SK-N-SH treated with all-trans-retinoic acid at 6 μM for 48 hours (cell line): ENCODE measurements at regions not wholly inside any gene's neighbourhood (a gene's known extent, or its start where the extent isn't known, plus 50 kb on each side); places are given as distances from the start of the nearest gene placed in this dataset.

ENCODE experiments used
- ATAC-seq: fragments of 200-7000 bp; cut with Tn5 transposase; 3 replicates; pipeline ENCODE4 v1.9.1; 2020; ENCODE audit warnings: mild to moderate bottlenecking, moderate library complexity
- BACH2 ChIP-seq: fragments of 250-450 bp; sonication (Bioruptor Pico); IDR thresholded peaks from 2 replicates; pipeline ENCODE4 v1.9.0; 2021; ENCODE audit warnings: mild to moderate bottlenecking, borderline replicate concordance
- CSDC2 ChIP-seq: fragments of 250-450 bp; sonication (Bioruptor Pico); IDR thresholded peaks from 2 replicates; pipeline ENCODE4 v1.5.0; 2020; ENCODE audit warnings: mild to moderate bottlenecking, moderate library complexity
- GLIS3 ChIP-seq: fragments of 250-450 bp; sonication (Bioruptor Pico); IDR thresholded peaks from 2 replicates; pipeline ENCODE4 v1.5.0; 2020; ENCODE audit warnings: mild to moderate bottlenecking, moderate library complexity
- ISL1 ChIP-seq: fragments of 250-450 bp; sonication (Bioruptor Pico); IDR thresholded peaks from 2 replicates; pipeline ENCODE4 v2.1.2; 2022; ENCODE audit warnings: mild to moderate bottlenecking, moderate library complexity
- PPARA ChIP-seq: fragments of 250-450 bp; sonication (Bioruptor Pico); IDR thresholded peaks from 2 replicates; pipeline ENCODE4 v1.5.0; 2020; ENCODE audit warnings: mild to moderate bottlenecking, borderline replicate concordance
- RARB ChIP-seq: fragments of 250-450 bp; sonication (Bioruptor Pico); IDR thresholded peaks from 2 replicates; pipeline ENCODE4 v1.8.0; 2021; ENCODE audit warnings: mild to moderate bottlenecking, moderate library complexity
- SNAI2 ChIP-seq: fragments of 250-450 bp; sonication (Bioruptor Pico); IDR thresholded peaks from 2 replicates; pipeline ENCODE4 v1.5.0; 2020; ENCODE audit warnings: mild to moderate bottlenecking, moderate library complexity
- TCF4 ChIP-seq: fragments of 250-450 bp; sonication (Bioruptor Pico); IDR thresholded peaks from 2 replicates; pipeline ENCODE4 v1.8.0; 2021; ENCODE audit warnings: mild to moderate bottlenecking, moderate library complexity, borderline replicate concordance
- TOX ChIP-seq: fragments of 250-450 bp; sonication (Bioruptor Pico); IDR thresholded peaks from 2 replicates; pipeline ENCODE4 v1.8.0; 2021; ENCODE audit warnings: mild to moderate bottlenecking, moderate library complexity, borderline replicate concordance
- ZC3H10 ChIP-seq: fragments of 250-450 bp; sonication (Bioruptor Pico); IDR thresholded peaks from 2 replicates; pipeline ENCODE4 v1.5.1; 2021; ENCODE audit warnings: mild to moderate bottlenecking, moderate library complexity
- ZFP30 ChIP-seq: fragments of 450-650 bp; formaldehyde crosslinking; IDR thresholded peaks from 2 replicates; pipeline ENCODE4 v1.5.0; 2022; ENCODE audit warnings: mild to moderate bottlenecking, moderate library complexity
- ZNF565 ChIP-seq: fragments of 450-650 bp; formaldehyde crosslinking; conservative IDR thresholded peaks from 2 replicates; pipeline ENCODE4 v1.5.0; 2020; ENCODE audit warnings: low read depth, mild to moderate bottlenecking, moderate library complexity
- ZNF70 ChIP-seq: fragments of 450-650 bp; formaldehyde crosslinking; IDR thresholded peaks from 2 replicates; pipeline ENCODE4 v1.5.0; 2020; ENCODE audit warnings: mild to moderate bottlenecking, moderate library complexity
- ZNF8 ChIP-seq: fragments of 450-650 bp; formaldehyde crosslinking; IDR thresholded peaks from 2 replicates; pipeline ENCODE4 v1.5.0; 2020; ENCODE audit warnings: mild to moderate bottlenecking, moderate library complexity
- TF ChIP-seq, protein P1 (sequence below): fragments of 250-450 bp; sonication (Bioruptor Pico); IDR thresholded peaks from 2 replicates; pipeline ENCODE4 v1.5.1; 2021; ENCODE audit warnings: mild to moderate bottlenecking, moderate library complexity
- TF ChIP-seq, protein P2 (sequence below): fragments of 250-450 bp; sonication (Bioruptor Pico); IDR thresholded peaks from 2 replicates; pipeline ENCODE4 v1.8.0; 2021; ENCODE audit warnings: low read depth, mild to moderate bottlenecking, moderate library complexity, borderline replicate concordance
- TF ChIP-seq, protein P3 (sequence below): fragments of 250-450 bp; sonication (Bioruptor Pico); IDR thresholded peaks from 2 replicates; pipeline ENCODE4 v1.5.1; 2020; ENCODE audit warnings: low read depth, mild to moderate bottlenecking, moderate library complexity
- TF ChIP-seq, protein P4 (sequence below): fragments of 250-450 bp; sonication (Bioruptor Pico); IDR thresholded peaks from 2 replicates; pipeline ENCODE4 v1.5.0; 2020; ENCODE audit warnings: mild to moderate bottlenecking, moderate library complexity

DNA sequence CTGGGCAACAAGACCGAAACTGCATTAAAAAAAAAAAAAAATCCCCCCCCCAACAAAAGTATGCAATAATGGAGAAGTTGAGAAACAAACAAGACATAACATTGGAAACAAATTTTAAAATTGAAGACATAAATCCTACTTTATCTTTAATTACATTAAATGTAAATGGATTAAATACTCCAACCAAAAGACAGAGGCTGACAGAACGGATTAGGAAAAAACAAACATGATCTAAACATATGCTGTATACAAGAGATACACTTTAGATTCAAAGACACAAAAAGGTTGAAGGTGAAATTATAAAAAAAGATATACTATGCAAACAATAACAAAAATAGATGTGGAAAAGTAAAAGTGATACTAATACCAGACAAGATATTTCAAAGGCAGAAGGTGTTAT lies 350.8 kb upstream of the RGPD4 start (continued):
- TF ChIP-seq, protein P1, sequence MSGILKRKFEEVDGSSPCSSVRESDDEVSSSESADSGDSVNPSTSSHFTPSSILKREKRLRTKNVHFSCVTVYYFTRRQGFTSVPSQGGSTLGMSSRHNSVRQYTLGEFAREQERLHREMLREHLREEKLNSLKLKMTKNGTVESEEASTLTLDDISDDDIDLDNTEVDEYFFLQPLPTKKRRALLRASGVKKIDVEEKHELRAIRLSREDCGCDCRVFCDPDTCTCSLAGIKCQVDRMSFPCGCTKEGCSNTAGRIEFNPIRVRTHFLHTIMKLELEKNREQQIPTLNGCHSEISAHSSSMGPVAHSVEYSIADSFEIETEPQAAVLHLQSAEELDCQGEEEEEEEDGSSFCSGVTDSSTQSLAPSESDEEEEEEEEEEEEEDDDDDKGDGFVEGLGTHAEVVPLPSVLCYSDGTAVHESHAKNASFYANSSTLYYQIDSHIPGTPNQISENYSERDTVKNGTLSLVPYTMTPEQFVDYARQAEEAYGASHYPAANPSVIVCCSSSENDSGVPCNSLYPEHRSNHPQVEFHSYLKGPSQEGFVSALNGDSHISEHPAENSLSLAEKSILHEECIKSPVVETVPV (CRISPR knock-in tag): no peak
- TF ChIP-seq, protein P2, sequence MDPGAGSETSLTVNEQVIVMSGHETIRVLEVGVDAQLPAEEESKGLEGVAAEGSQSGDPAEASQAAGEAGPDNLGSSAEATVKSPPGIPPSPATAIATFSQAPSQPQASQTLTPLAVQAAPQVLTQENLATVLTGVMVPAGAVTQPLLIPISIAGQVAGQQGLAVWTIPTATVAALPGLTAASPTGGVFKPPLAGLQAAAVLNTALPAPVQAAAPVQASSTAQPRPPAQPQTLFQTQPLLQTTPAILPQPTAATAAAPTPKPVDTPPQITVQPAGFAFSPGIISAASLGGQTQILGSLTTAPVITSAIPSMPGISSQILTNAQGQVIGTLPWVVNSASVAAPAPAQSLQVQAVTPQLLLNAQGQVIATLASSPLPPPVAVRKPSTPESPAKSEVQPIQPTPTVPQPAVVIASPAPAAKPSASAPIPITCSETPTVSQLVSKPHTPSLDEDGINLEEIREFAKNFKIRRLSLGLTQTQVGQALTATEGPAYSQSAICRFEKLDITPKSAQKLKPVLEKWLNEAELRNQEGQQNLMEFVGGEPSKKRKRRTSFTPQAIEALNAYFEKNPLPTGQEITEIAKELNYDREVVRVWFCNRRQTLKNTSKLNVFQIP: no peak
- TF ChIP-seq SNAI2 (CRISPR knock-in tag): no peak
- TF ChIP-seq RARB: no peak
- no peak for TF ChIP-seq BACH2 (CRISPR knock-in tag)
- no peak for TF ChIP-seq ZNF8 (CRISPR knock-in tag)
- TF ChIP-seq, all 23 proteins: peak for 0

DNA sequence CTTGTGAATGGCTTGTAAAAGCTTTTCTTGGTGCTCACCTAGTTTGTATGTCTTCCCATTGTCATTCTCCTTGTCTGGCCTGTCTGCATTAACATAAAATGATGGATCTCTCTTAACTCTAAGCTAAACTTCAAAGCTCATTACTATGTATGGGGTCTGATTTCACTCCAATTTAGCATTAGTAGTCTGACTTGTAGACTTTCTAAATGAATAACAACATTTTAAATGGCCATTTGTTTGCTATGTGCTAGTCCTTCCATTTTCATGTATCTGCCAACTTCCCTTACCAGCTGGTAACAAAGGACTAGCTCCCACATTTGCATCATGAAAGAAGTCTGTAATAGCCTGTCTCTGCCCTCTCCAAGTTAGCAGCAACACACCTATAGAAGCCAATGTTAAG lies 324.2 kb upstream of the RGPD4 start:
- no peak for ATAC-seq
- TF ChIP-seq ZC3H10 (CRISPR knock-in tag) (no peak), ZFP30 (CRISPR knock-in tag) (no peak), TOX (no peak)
- TF ChIP-seq, all 23 proteins: peak for 0

DNA sequence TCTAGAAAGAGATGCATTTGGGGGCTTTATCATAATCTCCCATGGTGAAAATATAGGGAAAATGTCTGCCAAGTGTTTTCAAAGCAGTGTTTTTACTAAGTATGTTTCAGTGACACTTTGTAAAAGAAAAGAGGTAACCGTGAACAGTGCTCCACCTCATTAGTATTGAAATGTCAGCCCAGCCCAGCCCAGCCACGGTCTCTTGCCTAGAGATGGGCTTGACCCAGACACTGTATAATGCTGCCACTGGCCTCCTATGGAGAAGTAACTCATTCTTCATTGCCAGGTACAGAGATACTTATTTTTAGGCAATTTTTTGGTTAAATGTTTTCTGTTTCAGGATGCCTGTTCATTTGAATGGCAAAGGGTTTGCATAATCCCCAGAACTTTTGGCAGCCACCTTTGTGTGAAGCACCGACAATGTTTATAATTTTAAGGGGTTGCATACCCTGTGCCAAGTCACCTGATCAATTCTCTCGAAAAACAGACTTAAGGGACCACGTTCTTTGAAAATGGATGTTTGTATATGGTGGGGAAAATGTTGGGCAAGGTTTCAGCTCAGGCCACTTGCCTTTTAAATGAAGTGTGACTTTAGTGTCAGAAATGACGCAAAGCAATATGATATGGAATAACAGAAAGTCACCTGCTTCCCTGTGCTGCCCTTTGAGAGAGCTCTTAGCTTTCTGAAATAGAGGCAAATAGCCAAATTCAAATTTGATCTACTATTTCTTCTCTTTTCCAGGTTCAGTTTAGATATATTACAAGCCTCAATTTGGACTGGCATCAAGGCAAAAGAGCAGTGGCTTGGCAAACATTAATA lies 314.5 kb upstream of the RGPD4 start:
- no peak for ATAC-seq
- TF ChIP-seq ZNF565: no peak
- no peak for TF ChIP-seq CSDC2 (CRISPR knock-in tag)
- TF ChIP-seq SNAI2 (CRISPR knock-in tag): no peak

DNA sequence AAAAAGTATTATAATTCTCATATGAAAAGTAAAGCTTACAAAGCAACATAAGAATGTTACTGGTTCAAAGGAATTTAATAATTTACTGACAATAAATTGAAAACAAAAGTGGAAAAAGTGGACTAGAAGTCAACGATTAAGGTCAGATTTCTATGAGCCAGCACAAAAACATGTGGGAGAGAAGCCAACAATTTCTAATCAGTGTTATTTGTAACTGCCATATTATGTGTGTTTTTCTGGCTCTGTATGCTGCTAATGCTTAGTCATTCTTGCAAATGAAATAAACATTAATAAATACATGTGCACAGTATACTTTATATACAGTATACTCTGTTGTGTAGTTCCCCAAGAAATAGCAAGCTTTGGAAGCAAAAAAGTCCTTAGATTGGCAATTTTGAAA lies 301.3 kb upstream of the RGPD4 start:
- TF ChIP-seq GLIS3 (CRISPR knock-in tag) (no peak), SNAI2 (CRISPR knock-in tag) (no peak), TOX (peak; percentile 18; the same call in 1 of the 2 replicates), CSDC2 (CRISPR knock-in tag) (no peak), ISL1 (CRISPR knock-in tag) (peak; percentile 37)
- TF ChIP-seq, protein P2: no peak
- ATAC-seq: peak; percentile 80

DNA sequence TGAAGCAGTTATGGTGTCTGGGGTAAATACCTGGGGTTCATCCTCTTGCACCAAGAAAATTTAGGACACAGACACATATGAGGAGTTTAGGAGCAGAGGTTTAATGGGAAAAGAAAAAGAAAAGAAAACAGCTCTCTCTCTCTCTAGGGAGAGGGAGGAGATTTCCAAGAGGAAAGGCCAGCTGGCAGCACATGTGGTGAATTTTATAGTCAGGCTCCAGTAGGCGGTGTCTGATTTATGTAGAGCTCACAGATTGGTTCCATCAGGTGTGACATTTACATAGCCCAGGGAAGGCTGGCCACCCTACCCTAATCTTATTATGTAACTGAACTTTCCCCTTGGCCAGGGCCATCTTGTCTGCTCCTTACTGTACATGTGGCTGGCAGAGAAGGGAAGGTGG lies 297.5 kb upstream of the RGPD4 start:
- TF ChIP-seq ZNF70 (CRISPR knock-in tag) (0 out of 2 replicates have a peak, but pooled peaks have one; percentile 13), TCF4 (CRISPR knock-in tag) (peak; percentile 61; the same call in 1 of the 2 replicates), PPARA (CRISPR knock-in tag) (no peak), BACH2 (CRISPR knock-in tag) (no peak)
- TF ChIP-seq, protein P3, sequence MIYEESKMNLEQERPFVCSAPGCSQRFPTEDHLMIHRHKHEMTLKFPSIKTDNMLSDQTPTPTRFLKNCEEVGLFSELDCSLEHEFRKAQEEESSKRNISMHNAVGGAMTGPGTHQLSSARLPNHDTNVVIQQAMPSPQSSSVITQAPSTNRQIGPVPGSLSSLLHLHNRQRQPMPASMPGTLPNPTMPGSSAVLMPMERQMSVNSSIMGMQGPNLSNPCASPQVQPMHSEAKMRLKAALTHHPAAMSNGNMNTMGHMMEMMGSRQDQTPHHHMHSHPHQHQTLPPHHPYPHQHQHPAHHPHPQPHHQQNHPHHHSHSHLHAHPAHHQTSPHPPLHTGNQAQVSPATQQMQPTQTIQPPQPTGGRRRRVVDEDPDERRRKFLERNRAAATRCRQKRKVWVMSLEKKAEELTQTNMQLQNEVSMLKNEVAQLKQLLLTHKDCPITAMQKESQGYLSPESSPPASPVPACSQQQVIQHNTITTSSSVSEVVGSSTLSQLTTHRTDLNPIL (CRISPR knock-in tag): no peak
- TF ChIP-seq, protein P2: no peak
- TF ChIP-seq, protein P4, sequence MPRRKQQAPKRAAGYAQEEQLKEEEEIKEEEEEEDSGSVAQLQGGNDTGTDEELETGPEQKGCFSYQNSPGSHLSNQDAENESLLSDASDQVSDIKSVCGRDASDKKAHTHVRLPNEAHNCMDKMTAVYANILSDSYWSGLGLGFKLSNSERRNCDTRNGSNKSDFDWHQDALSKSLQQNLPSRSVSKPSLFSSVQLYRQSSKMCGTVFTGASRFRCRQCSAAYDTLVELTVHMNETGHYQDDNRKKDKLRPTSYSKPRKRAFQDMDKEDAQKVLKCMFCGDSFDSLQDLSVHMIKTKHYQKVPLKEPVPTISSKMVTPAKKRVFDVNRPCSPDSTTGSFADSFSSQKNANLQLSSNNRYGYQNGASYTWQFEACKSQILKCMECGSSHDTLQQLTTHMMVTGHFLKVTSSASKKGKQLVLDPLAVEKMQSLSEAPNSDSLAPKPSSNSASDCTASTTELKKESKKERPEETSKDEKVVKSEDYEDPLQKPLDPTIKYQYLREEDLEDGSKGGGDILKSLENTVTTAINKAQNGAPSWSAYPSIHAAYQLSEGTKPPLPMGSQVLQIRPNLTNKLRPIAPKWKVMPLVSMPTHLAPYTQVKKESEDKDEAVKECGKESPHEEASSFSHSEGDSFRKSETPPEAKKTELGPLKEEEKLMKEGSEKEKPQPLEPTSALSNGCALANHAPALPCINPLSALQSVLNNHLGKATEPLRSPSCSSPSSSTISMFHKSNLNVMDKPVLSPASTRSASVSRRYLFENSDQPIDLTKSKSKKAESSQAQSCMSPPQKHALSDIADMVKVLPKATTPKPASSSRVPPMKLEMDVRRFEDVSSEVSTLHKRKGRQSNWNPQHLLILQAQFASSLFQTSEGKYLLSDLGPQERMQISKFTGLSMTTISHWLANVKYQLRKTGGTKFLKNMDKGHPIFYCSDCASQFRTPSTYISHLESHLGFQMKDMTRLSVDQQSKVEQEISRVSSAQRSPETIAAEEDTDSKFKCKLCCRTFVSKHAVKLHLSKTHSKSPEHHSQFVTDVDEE: 0 out of 2 replicates have a peak, but pooled peaks have one; percentile 19
- ATAC-seq: peak; percentile 54; the same call in 2 of the 3 replicates
